22Rv1 (cell line): ENCODE measurements at regions not wholly inside any gene's neighbourhood (a gene's known extent, or its start where the extent isn't known, plus 50 kb on each side); places are given as distances from the start of the nearest gene placed in this dataset.

ENCODE experiments used
- CTCF ChIP-seq: fragments of 450-650 bp; IDR thresholded peaks from 2 replicates; pipeline ENCODE4 v1.5.1; 2017; ENCODE audit warnings: mild to moderate bottlenecking
- ZFX ChIP-seq: fragments of 450-650 bp; IDR thresholded peaks from 2 replicates; pipeline ENCODE4 v1.6.1; 2017; ENCODE audit warnings: antibody characterized with exemption, borderline replicate concordance

- TF ChIP-seq CTCF, result no peak
- no peak for TF ChIP-seq ZFX
These were observed 131.0 kb downstream of the CTH start for GRCh38 chr1:70542030-70542429.
